ENCODE measurements at regions not wholly inside any gene's neighbourhood (a gene's known extent, or its start where the extent isn't known, plus 50 kb on each side); places are given as distances from the start of the nearest gene placed in this dataset.

DNA sequence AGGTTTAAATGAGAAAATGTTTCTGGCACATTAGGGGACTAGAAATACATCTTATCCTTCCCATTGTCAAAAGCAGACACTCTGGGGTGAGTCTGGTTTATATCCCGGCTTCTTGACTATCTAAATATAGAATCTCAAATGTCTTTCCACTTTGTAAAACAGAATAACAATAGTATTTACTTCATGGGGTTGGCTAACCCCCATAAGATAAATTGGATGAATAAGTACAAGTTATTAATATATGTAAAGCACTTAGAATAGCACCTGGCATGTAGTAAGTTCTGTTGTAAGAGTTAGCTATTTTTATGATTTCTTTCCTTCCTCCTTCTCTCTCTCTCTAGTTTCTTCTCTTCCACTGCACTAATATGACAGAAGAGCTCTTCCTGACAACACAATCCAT is 499.1 kb downstream of the INSC start:
- Mint-ChIP-seq H3K27ac (no peak overlapping the region), H3K27me3 (ENCODE audit: low read depth) (no peaks in the 10 kb centered on the region; the same call in 1 of the 2 replicates), H3K4me3 (no peak overlapping the region), H3K36me3 (ENCODE audit: insufficient read depth in 1 of 3, low read depth in 3 of 3) (peaks cover 0 to 10% (median 0%) of the 10 kb centered on the region in 3 experiments; a peak in 2 of 7 replicates), H3K4me1 (peaks cover 6 to 8% of the 10 kb centered on the region in 2 experiments), H3K9me3 (0 out of 5 replicates have a peak, but pooled peaks cover 0 to 3% of the 10 kb centered on the region in 2 experiments)
- no peak overlapping the region for H3K23ac ChIP-seq (ENCODE audit: insufficient read length, low read depth, low read length)
- no peak overlapping the region for H2AK5ac ChIP-seq (ENCODE audit: insufficient read length, low read length)
- no peak overlapping the region for H4K8ac ChIP-seq (replicated peaks; ENCODE audit: insufficient read length, low read depth, low read length)
- H4K91ac ChIP-seq (ENCODE audit: insufficient read length, low read depth, low read length), result no peak overlapping the region
- no peak overlapping the region for H2BK120ac ChIP-seq (ENCODE audit: low read depth, low read length, poor library complexity, severe bottlenecking)
- H2AFZ ChIP-seq (ENCODE audit: low read length), result no peak overlapping the region
- no peak overlapping the region for H2BK12ac ChIP-seq (ENCODE audit: insufficient read length, low read depth, low read length)
- H3K9ac ChIP-seq (ENCODE audit: extremely low read depth, insufficient read length, low read length), result no peak overlapping the region
- H3K79me2 ChIP-seq (ENCODE audit: insufficient read depth, low read length), result no peaks in the 10 kb centered on the region
- no peaks in the 10 kb centered on the region for H3K4me1 ChIP-seq (ENCODE audit: insufficient read depth, low read length)
- no peak overlapping the region for H3K4me2 ChIP-seq (ENCODE audit: insufficient read depth, insufficient read length, low read length)
- no peak overlapping the region for H2BK15ac ChIP-seq (ENCODE audit: low read depth, low read length)
- H3K18ac ChIP-seq (ENCODE audit: insufficient read length, low read depth, low read length), result no peak overlapping the region
- H4K5ac ChIP-seq (ENCODE audit: insufficient read length, low read depth, low read length), result no peak overlapping the region
- no CpG with 5 or more reads among the region's 1 CpG for WGBS (ENCODE audit: extremely low coverage, insufficient read length, low lambda C conversion rate)
- H3K27ac ChIP-seq (ENCODE audit: insufficient read length, low read depth, low read length), result no peak overlapping the region
- H2BK5ac ChIP-seq (ENCODE audit: insufficient read length, low read length), result no peak overlapping the region
- no peak overlapping the region for H3K4ac ChIP-seq (ENCODE audit: low read depth, low read length)
- H2BK20ac ChIP-seq (ENCODE audit: low read depth, low read length, poor library complexity, severe bottlenecking), result no peak overlapping the region
- TF ChIP-seq, protein P1, sequence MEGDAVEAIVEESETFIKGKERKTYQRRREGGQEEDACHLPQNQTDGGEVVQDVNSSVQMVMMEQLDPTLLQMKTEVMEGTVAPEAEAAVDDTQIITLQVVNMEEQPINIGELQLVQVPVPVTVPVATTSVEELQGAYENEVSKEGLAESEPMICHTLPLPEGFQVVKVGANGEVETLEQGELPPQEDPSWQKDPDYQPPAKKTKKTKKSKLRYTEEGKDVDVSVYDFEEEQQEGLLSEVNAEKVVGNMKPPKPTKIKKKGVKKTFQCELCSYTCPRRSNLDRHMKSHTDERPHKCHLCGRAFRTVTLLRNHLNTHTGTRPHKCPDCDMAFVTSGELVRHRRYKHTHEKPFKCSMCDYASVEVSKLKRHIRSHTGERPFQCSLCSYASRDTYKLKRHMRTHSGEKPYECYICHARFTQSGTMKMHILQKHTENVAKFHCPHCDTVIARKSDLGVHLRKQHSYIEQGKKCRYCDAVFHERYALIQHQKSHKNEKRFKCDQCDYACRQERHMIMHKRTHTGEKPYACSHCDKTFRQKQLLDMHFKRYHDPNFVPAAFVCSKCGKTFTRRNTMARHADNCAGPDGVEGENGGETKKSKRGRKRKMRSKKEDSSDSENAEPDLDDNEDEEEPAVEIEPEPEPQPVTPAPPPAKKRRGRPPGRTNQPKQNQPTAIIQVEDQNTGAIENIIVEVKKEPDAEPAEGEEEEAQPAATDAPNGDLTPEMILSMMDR (conservative IDR thresholded peaks at IDR 0.05), result no peak
- no peaks in the 10 kb centered on the region for H3K27me3 ChIP-seq (ENCODE audit: insufficient read depth, low read length)
- no peak overlapping the region for H3K14ac ChIP-seq (ENCODE audit: insufficient read depth, low read length)
- H3T11ph ChIP-seq (ENCODE audit: low read length), result no peak overlapping the region
- no peaks in the 10 kb centered on the region for H3K9me3 ChIP-seq (ENCODE audit: control insufficient read depth, low read depth, low read length)
- no peak for DNase-seq
- no peaks in the 10 kb centered on the region for H3K23me2 ChIP-seq (ENCODE audit: insufficient read length, low read depth, low read length, poor library complexity, severe bottlenecking)
- no peak overlapping the region for H3K56ac ChIP-seq (ENCODE audit: insufficient read length, low read depth, low read length)
- H3K79me1 ChIP-seq (ENCODE audit: insufficient read depth, low read depth, low read length, poor library complexity, severe bottlenecking), result no peaks in the 10 kb centered on the region
- no peaks in the 10 kb centered on the region for H4K20me1 ChIP-seq (ENCODE audit: control insufficient read depth, insufficient read depth, insufficient read length)

Measured in H9 (cell line).